ENCODE measurements at regions not wholly inside any gene's neighbourhood (a gene's known extent, or its start where the extent isn't known, plus 50 kb on each side); places are given as distances from the start of the nearest gene placed in this dataset.

DNA sequence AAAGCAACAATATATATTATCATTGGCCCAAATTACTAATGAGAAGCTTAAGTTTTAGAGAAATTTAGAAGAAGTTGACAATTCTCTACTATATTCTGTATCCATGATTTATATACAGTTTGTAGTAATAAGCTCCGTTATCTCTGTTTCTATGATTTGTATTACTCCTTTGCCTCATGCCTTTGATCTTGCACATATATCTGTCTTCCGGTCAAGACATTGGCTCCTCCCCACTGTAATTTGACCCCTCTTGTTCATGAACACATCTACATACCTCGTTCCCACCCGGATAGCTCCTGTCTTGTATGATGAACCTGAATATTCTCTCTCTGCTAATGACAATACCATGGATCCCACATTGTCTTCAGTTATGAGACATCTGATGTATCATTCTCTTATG, 581.0 kb upstream of the RGS18 start:
- TF ChIP-seq, protein P1, sequence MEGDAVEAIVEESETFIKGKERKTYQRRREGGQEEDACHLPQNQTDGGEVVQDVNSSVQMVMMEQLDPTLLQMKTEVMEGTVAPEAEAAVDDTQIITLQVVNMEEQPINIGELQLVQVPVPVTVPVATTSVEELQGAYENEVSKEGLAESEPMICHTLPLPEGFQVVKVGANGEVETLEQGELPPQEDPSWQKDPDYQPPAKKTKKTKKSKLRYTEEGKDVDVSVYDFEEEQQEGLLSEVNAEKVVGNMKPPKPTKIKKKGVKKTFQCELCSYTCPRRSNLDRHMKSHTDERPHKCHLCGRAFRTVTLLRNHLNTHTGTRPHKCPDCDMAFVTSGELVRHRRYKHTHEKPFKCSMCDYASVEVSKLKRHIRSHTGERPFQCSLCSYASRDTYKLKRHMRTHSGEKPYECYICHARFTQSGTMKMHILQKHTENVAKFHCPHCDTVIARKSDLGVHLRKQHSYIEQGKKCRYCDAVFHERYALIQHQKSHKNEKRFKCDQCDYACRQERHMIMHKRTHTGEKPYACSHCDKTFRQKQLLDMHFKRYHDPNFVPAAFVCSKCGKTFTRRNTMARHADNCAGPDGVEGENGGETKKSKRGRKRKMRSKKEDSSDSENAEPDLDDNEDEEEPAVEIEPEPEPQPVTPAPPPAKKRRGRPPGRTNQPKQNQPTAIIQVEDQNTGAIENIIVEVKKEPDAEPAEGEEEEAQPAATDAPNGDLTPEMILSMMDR (IDR thresholded peaks at IDR 0.05; ENCODE audit: borderline replicate concordance, insufficient read depth, low read depth, low read length), result no peak

DNA sequence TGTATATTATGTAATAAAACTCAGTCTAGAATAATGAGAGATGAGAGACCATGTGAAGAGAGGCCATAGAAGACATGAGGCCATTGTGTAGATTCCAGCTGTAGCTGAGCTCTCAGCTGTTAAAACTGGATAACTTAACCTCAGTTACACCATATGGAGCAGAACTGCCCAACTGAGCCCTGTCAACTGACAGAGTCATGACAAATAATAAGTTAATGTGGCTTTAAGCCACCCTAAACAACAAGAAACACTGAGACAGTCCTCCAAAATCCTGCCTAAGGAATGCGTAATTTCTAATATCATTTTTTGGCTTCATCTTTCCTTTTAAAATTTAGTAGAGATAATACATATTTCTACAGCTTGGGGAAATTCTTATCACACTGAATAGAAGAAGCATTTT, 580.0 kb upstream of the RGS18 start:
- no peak overlapping the region for H3K4me3 ChIP-seq (ENCODE audit: low read depth, low read length)
- TF ChIP-seq, protein P1 (IDR thresholded peaks at IDR 0.05; ENCODE audit: borderline replicate concordance, insufficient read depth, low read depth, low read length), result no peak

More for the DNA sequence above, 581.0 kb upstream of the RGS18 start:
- H3K4me3 ChIP-seq (ENCODE audit: low read depth, low read length), result no peak overlapping the region

DNA sequence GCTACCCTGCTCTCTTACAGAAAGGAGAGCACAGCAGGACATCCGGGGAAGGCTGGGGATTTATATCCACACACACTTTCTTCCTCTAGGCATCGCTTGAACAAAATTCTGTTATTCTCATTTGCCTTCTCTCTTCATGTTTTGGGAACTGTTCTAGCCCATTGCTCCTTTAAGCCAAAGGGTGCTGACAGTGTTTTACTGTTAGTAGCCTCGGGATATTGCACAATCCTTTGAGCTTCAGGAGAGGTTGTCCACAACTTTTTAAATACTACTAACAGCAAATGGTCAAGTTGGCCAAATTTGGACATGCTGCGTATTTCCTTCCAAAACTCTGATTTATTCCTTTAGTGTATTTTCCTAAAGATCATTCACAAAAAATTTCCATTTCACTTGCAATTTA, 579.2 kb upstream of the RGS18 start:
- H3K4me3 ChIP-seq (ENCODE audit: low read depth, low read length), result no peak overlapping the region
- TF ChIP-seq, protein P1 (IDR thresholded peaks at IDR 0.05; ENCODE audit: borderline replicate concordance, insufficient read depth, low read depth, low read length), result no peak

DNA sequence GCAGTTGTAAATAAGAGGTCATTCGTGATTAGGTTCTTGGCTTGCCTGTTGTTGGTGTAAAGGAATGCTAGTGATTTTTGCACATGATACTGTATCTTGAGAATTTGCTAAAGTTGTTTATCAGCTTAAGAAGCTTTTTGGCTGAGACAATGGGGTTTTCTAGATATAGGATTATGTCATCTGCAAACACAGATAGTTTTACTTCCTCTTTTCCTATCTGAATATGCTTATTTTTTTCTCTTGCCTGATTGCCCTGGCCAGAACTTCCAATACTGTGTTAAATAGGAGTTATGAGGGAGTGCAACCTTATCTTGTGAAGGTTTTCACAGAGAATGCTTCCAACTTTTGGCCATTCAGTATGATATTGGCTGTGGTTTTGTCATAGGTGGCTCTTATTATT, 576.1 kb upstream of the RGS18 start:
- H3K4me3 ChIP-seq (ENCODE audit: low read depth, low read length), result no peak overlapping the region
- TF ChIP-seq, protein P1 (IDR thresholded peaks at IDR 0.05; ENCODE audit: borderline replicate concordance, insufficient read depth, low read depth, low read length), result no peak

DNA sequence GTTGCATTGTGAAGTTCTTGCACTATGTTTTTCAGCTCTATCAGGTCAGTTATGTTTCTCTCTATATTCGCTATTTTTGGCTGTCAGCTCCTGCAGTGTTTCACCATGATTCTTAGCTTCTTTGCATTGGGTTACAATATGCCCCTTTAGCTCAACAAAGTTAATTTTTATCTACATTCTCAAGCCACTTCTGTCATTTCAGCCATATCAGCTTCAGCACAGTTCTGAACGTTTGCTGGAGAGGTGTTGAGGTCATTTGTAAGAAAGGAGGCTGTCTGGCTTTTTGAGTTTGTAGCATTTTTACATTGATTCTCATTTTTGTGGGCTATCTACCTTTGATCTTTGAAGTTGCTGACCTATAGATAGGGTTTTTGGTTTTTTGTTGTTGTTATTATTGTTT, 573.2 kb upstream of the RGS18 start:
- H3K4me3 ChIP-seq (ENCODE audit: low read depth, low read length), result no peak overlapping the region
- TF ChIP-seq, protein P1 (IDR thresholded peaks at IDR 0.05; ENCODE audit: borderline replicate concordance, insufficient read depth, low read depth, low read length), result no peak

DNA sequence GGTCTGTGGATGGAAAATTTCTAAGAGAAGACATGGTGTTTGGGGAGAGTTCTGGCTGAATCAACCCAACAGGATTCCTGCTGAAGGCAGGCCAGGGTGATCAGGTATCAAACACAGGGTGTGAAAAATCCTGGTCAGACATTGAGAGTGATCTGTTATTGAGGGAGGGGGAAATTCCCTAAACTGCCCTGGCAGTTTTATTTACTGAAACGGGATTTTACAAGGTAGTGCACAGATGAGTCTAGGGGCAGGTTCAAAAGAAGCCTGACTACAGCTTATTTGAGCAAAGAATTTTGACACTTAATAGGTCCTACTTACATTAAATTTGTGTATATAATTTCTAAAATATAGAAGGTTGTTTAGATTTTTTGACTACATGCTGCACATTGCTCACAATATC, 569.4 kb upstream of the RGS18 start:
- TF ChIP-seq, protein P1 (IDR thresholded peaks at IDR 0.05; ENCODE audit: borderline replicate concordance, insufficient read depth, low read depth, low read length), result no peak
- no peak overlapping the region for H3K4me3 ChIP-seq (ENCODE audit: low read depth, low read length)

DNA sequence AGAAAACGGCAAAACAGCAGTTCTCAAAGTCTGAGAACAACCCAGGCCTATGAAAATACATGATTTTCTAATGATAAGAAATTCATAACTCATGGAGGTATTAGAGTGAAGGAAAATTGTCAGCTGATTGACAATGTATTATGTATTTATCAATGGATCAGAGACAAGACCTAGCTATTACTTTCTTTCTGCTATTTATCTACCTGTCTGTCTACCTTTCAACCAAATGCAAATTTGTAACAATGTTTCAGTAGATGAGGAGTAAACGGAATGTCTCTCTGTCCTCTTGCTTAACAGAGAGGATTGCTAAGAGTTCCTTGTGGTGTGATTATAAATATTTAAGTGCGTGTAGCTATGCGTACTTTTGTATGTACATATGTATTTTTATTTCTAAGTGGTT, 568.7 kb upstream of the RGS18 start:
- no peak overlapping the region for H3K4me3 ChIP-seq (ENCODE audit: low read depth, low read length)
- TF ChIP-seq, protein P1 (IDR thresholded peaks at IDR 0.05; ENCODE audit: borderline replicate concordance, insufficient read depth, low read depth, low read length), result no peak

Measured in GM12875 (cell line).